ENCODE measurements at regions not wholly inside any gene's neighbourhood (a gene's known extent, or its start where the extent isn't known, plus 50 kb on each side); places are given as distances from the start of the nearest gene placed in this dataset.

DNA sequence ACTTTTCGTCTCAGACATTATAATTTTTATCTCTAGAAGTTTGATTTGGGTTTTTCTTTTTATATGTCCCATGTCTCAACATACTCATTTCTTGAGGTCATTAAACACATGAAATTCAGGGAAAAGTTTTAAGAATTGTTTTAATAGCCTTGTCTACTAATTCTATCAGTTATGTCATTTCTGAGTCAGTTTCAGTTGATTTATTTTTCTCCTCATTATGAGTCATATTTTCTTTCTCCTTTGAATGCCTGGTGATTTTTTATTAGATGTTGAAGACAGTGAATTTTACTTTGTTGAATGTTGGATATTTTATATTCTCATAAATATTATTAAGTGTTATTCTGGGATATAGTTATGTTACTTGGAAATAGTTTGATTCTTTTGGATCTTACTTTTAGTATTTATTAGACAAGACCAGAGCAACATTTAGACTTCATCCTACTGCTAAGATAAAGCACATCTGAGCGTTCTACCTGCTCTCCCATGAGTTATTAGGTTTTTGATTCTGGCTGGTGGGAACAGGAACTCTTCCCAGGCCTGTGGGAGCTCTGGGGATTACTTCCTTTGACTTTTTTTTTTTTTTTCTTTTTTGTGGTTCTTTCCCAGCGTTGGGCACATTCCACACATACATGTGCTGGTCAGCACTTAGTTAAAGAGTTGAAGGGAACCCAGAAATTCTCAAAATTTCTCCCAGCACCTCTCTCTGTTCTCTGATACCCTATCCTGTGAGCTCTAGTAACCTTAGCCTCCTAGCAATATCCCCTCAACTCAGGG is 1157.7 kb downstream of the BCL11B start:
- no peak for TF ChIP-seq EZH2phosphoT487 (IDR thresholded peaks at IDR 0.05; ENCODE audit: insufficient read depth, low read depth)
- no peak for TF ChIP-seq EZH2 (IDR thresholded peaks at IDR 0.05; ENCODE audit: insufficient read depth, poor library complexity, severe bottlenecking)

Data from GM23248 (cell line).